ENCODE measurements at regions not wholly inside any gene's neighbourhood (a gene's known extent, or its start where the extent isn't known, plus 50 kb on each side); places are given as distances from the start of the nearest gene placed in this dataset.
A peak's percentile ranks its signal among the peaks of the same experiment; 100 is the strongest.
"Not testable (repeated sequence)": the region's sequence is repeated elsewhere in the genome, so short reads cannot be mapped to it uniquely, and the experiment has no call there.

DNA sequence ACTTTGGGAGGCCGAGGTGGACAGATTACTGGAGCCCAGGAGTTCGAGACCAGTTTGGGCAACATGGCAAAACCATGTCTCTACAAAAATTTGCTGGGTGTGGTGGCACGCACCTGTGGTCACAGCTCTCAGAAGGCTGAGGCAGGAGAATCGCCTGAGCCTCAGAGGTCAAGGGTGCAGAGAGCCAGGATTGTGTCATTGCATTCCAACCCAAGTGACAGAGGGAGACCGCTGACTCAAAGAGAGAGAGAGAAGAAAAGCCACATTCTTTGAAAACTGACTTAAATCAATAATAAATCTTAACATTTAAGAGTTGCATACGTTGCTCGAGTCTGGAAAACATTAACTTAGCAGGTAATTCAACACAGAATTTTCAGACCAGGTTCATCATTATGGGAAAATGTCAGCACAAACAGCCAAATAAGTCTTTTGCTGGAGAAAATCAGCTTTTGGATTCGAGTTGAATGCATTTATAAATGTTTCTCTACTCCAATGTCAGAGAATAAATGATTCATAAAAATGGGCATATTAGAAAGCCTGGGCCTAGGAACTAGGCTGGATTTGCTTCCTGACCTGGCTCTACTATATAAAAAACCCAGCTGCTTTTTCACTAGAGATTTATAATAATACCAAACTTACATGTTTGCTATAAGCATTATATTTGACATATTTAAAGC, 68.3 kb upstream of the RBPJ start:
- DNase-seq, result no peak

- no peak for DNase-seq
Observed at GRCh38 chr4:26253968-26254367, 66.8 kb upstream of the RBPJ start.

DNA sequence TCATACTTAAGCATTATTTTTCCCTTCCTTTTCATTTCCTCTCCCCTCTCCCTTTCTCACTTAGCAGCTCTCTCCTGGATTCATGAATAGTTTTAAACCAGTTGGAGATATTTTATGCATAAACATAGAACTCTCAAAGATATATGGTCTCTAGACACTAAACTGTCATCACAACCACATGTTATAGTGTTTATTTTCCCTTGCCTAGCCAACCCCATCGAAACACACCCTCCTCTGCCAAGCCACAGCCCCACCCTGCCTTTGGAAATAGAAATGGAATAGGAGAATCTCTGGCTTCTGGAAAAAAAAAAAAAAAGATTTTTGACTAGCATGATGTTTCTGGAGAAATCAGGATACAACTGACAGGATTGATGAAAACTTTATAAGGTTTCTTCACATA, 64.8 kb upstream of the RBPJ start:
- no peak for DNase-seq

DNA sequence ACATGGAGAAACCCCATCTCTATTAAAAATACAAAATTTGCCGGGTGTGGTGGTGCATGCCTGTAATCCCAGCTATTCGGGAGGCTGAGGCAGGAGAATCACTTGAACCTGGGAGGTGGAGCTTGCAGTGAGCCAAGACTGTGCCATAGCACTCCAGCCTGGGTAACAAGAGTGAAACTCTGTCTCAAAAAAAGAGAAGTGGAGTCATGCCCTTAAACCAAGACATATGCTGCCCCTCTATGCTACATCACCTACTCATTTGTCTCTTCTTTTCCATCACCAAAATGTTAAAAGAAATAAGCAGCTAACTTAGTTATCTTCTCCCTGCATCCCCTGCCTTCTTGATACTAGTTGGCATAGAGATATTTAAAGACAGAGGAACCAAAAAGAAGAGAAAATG, 63.4 kb upstream of the RBPJ start:
- DNase-seq, result not testable (repeated sequence)

- peak; percentile 68 to 80 for DNase-seq
Observed at GRCh38 chr4:26257850-26258249, 63.0 kb upstream of the RBPJ start.

GRCh38 chr4:26260571-26260970, 60.2 kb upstream of the RBPJ start:
- DNase-seq, result no peak

GRCh38 chr4:26261405-26261804, 59.4 kb upstream of the RBPJ start:
- peak in 1 of 2 donors; percentile 88 for DNase-seq

DNA sequence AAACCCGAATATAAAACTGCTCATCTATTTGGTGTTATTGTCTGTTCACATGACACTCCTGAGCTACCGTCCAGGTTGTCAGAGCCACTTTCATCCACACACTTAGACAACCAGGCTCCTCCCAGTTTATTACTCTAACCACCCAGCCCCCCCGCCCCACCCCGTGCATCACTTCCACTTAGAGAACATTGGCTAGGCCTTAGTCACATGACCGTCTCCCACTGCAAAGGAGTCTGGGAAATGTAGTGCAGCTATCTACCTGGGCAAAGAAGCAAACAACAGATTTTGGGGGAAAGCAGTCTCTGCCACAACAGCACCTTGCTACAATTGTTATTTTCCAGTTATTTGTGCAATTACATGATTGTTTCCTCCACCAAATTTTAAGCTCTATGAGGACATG, 57.6 kb upstream of the RBPJ start:
- no peak for DNase-seq

DNA sequence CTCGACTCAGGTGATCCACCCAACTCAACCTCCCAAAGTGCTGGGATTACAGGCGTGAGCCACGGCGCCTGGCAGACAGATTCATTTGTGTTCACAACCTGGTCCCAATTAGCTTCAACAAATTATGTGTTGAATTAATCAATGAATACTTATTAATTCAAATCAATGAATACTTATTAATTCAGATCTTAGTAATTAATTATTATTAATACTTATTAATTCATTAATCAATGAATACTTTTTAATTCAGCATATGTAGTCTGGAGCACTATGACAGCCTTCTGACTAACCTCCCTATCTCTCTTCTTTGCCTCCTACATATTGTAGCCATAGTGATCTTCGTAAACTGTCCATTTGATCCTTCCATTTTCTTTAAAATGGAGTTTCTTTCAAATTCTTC, 56.7 kb upstream of the RBPJ start:
- no peak for DNase-seq

GRCh38 chr4:26267087-26267486, 53.7 kb upstream of the RBPJ start:
- no peak for DNase-seq

- DNase-seq, result no peak
Observed at GRCh38 chr4:26268246-26268645, 52.6 kb upstream of the RBPJ start.

DNA sequence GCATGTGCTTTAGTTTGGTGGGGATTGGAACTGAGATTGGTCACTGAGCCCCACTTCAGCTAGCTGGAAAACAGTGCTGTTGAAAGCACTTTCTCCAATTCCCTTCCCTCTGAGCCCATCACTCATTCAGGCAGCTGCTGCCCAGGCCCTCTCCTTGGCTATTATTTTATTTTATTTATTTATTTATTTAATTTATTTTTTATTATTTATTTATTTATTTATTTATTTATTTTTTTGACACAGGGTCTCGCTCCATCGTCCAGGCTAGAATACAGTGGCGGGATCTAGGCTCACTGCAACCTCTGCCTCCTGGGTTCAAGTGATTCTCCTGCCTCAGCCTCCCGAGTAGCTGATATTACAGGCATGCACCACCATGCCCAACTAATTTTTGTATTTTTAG, 51.8 kb upstream of the RBPJ start:
- DNase-seq, result no peak
